ENCODE measurements at regions not wholly inside any gene's neighbourhood (a gene's known extent, or its start where the extent isn't known, plus 50 kb on each side); places are given as distances from the start of the nearest gene placed in this dataset.
A peak's percentile ranks its signal among the peaks of the same experiment; 100 is the strongest.

GRCh38 chr7:81618396-81619014, 151.3 kb downstream of the HGF start:
- H3K4me3 ChIP-seq (replicated peaks in 1 of 4; ENCODE audit: control extremely low read depth in 1 of 4, insufficient read depth in 1 of 4, low read depth in 3 of 4, low read length in 4 of 4): no peak overlapping the region
- no peaks in the 10 kb centered on the region for H3K36me3 ChIP-seq (ENCODE audit: control insufficient read depth, insufficient read depth, low read length)
- no peak overlapping the region for H3K9ac ChIP-seq (ENCODE audit: insufficient read depth, low read length)
- peak; percentile 96 for DNase-seq (ENCODE audit: low read depth in 2 of 2)
- peaks cover 2% of the 10 kb centered on the region for H3K4me1 ChIP-seq (ENCODE audit: control insufficient read depth, extremely low read depth, insufficient read depth, low read length)
- no peak overlapping the region for H2AFZ ChIP-seq (ENCODE audit: low read length)
- H3K79me2 ChIP-seq (ENCODE audit: control insufficient read depth, insufficient read depth, low read length): no peaks in the 10 kb centered on the region
- H4K20me1 ChIP-seq (ENCODE audit: control insufficient read depth, extremely low read depth, insufficient read depth, low read length): no peaks in the 10 kb centered on the region
- no peaks in the 10 kb centered on the region for H3K9me3 ChIP-seq (ENCODE audit: control insufficient read depth, insufficient read depth, low read depth, low read length)
- H3K27me3 ChIP-seq (ENCODE audit: control insufficient read depth, insufficient read depth, low read length): no peaks in the 10 kb centered on the region
- peak overlapping the region; percentile 51 for H3K27ac ChIP-seq (ENCODE audit: insufficient read depth, low read length)
- H3K4me2 ChIP-seq (ENCODE audit: extremely low read depth, insufficient read depth, low read length): no peak overlapping the region
- TF ChIP-seq CTCF (conservative IDR thresholded peaks at IDR 0.05 in 1 of 2, IDR thresholded peaks at IDR 0.05 in 1 of 2; ENCODE audit: low read depth in 1 of 2, low read length in 2 of 2) (no peak), EZH2 (IDR thresholded peaks at IDR 0.05; ENCODE audit: low read length, missing control alignments) (no peak)

- Histone ChIP-seq H3K9me3 (ENCODE audit: control insufficient read depth, insufficient read depth, low read depth, low read length) (no peaks in the 10 kb centered on the region), H3K36me3 (ENCODE audit: control insufficient read depth, insufficient read depth, low read length) (no peaks in the 10 kb centered on the region), H4K20me1 (ENCODE audit: control insufficient read depth, extremely low read depth, insufficient read depth, low read length) (no peaks in the 10 kb centered on the region), H3K4me3 (replicated peaks in 1 of 4; ENCODE audit: control extremely low read depth in 1 of 4, insufficient read depth in 1 of 4, low read depth in 3 of 4, low read length in 4 of 4) (no peak overlapping the region), H3K4me2 (ENCODE audit: extremely low read depth, insufficient read depth, low read length) (no peak overlapping the region), H3K27me3 (ENCODE audit: control insufficient read depth, insufficient read depth, low read length) (no peaks in the 10 kb centered on the region), H2AFZ (ENCODE audit: low read length) (no peak overlapping the region), H3K79me2 (ENCODE audit: control insufficient read depth, insufficient read depth, low read length) (no peaks in the 10 kb centered on the region), H3K9ac (ENCODE audit: insufficient read depth, low read length) (no peak overlapping the region), H3K4me1 (ENCODE audit: control insufficient read depth, extremely low read depth, insufficient read depth, low read length) (peaks cover 2% of the 10 kb centered on the region), H3K27ac (ENCODE audit: insufficient read depth, low read length) (no peak overlapping the region)
- peak in 1 of 2 donors; percentile 83 for DNase-seq (ENCODE audit: low read depth in 2 of 2)
- no peak for TF ChIP-seq EZH2 (IDR thresholded peaks at IDR 0.05; ENCODE audit: low read length, missing control alignments)
- TF ChIP-seq CTCF (conservative IDR thresholded peaks at IDR 0.05 in 1 of 2, IDR thresholded peaks at IDR 0.05 in 1 of 2; ENCODE audit: low read depth in 1 of 2, low read length in 2 of 2): no peak
Observed at GRCh38 chr7:81616951-81617350, 152.9 kb downstream of the HGF start.

- Histone ChIP-seq H3K36me3 (ENCODE audit: control insufficient read depth, insufficient read depth, low read length) (no peaks in the 10 kb centered on the region), H3K4me3 (replicated peaks in 1 of 4; ENCODE audit: control extremely low read depth in 1 of 4, insufficient read depth in 1 of 4, low read depth in 3 of 4, low read length in 4 of 4) (no peak overlapping the region), H3K27me3 (ENCODE audit: control insufficient read depth, insufficient read depth, low read length) (no peaks in the 10 kb centered on the region), H3K27ac (ENCODE audit: insufficient read depth, low read length) (no peak overlapping the region), H2AFZ (ENCODE audit: low read length) (no peak overlapping the region), H3K9ac (ENCODE audit: insufficient read depth, low read length) (no peak overlapping the region), H3K4me1 (ENCODE audit: control insufficient read depth, extremely low read depth, insufficient read depth, low read length) (no peaks in the 10 kb centered on the region), H4K20me1 (ENCODE audit: control insufficient read depth, extremely low read depth, insufficient read depth, low read length) (no peaks in the 10 kb centered on the region), H3K9me3 (ENCODE audit: control insufficient read depth, insufficient read depth, low read depth, low read length) (no peaks in the 10 kb centered on the region), H3K4me2 (ENCODE audit: extremely low read depth, insufficient read depth, low read length) (no peak overlapping the region), H3K79me2 (ENCODE audit: control insufficient read depth, insufficient read depth, low read length) (no peaks in the 10 kb centered on the region)
- no peak for TF ChIP-seq EZH2 (IDR thresholded peaks at IDR 0.05; ENCODE audit: low read length, missing control alignments)
- TF ChIP-seq CTCF (conservative IDR thresholded peaks at IDR 0.05 in 1 of 2, IDR thresholded peaks at IDR 0.05 in 1 of 2; ENCODE audit: low read depth in 1 of 2, low read length in 2 of 2): no peak
- DNase-seq (ENCODE audit: low read depth in 2 of 2): no peak
Observed at GRCh38 chr7:81611805-81612204, 158.0 kb downstream of the HGF start.

Data from fibroblast of lung (primary cell).